ENCODE measurements at regions not wholly inside any gene's neighbourhood (a gene's known extent, or its start where the extent isn't known, plus 50 kb on each side); places are given as distances from the start of the nearest gene placed in this dataset.

- no peak overlapping the region for H3K4ac ChIP-seq (replicated peaks; ENCODE audit: insufficient read length, low read depth, low read length)
- H2AFZ ChIP-seq (ENCODE audit: low read length): no peak overlapping the region
- no peak overlapping the region for H2BK15ac ChIP-seq (ENCODE audit: low read length)
- no peak overlapping the region for H3K4me2 ChIP-seq (ENCODE audit: insufficient read depth in 1 of 2, low read depth in 2 of 2, low read length in 2 of 2)
- no peak overlapping the region for H3K27ac ChIP-seq (ENCODE audit: low read depth, low read length)
- H2BK20ac ChIP-seq (ENCODE audit: low read length): no peak overlapping the region
- no peaks in the 10 kb centered on the region for H3K4me1 ChIP-seq (replicated peaks in 1 of 4; ENCODE audit: control insufficient read depth in 3 of 4, insufficient read depth in 4 of 4, low read length in 3 of 4)
- no peaks in the 10 kb centered on the region for H4K20me1 ChIP-seq (replicated peaks in 1 of 2; ENCODE audit: control insufficient read depth in 1 of 2, insufficient read depth in 2 of 2, low read length in 2 of 2)
- H3K9me3 ChIP-seq (ENCODE audit: insufficient read depth in 2 of 2, low read depth in 1 of 2, low read length in 1 of 2): no peaks in the 10 kb centered on the region
- ChIA-PET POLR2A (ENCODE audit: partially characterized antibody) (no interaction called here), CTCF (ENCODE audit: partially characterized antibody) (interaction anchor here (0.6 to 1.2 kb wide), 5 partner anchors 18 to 453 kb away, joined by 3 to 5 read pairs (median 3); no protein-coding TSS in a partner anchor)
- no peaks in the 10 kb centered on the region for H3K36me3 ChIP-seq (ENCODE audit: control insufficient read depth in 2 of 4, insufficient read depth in 4 of 4, low read length in 3 of 4)
- no peak overlapping the region for H2BK5ac ChIP-seq (ENCODE audit: low read depth, low read length)
- no peak overlapping the region for H2BK12ac ChIP-seq (ENCODE audit: low read depth, low read length)
- no peaks in the 10 kb centered on the region for H3K79me1 ChIP-seq (ENCODE audit: low read depth, low read length)
- no peak overlapping the region for H2BK120ac ChIP-seq (replicated peaks; ENCODE audit: low read depth, low read length)
- H3K4me3 ChIP-seq (ENCODE audit: extremely low read depth in 1 of 4, insufficient read depth in 2 of 4, low read depth in 3 of 4, low read length in 4 of 4): no peak overlapping the region
- no peak overlapping the region for H4K91ac ChIP-seq (replicated peaks; ENCODE audit: insufficient read length, low read length)
- no peak overlapping the region for H3K23ac ChIP-seq (ENCODE audit: insufficient read length)
- no peaks in the 10 kb centered on the region for H3K23me2 ChIP-seq (ENCODE audit: low read depth, low read length)
- no peak overlapping the region for H4K8ac ChIP-seq (ENCODE audit: extremely low read depth, insufficient read depth, low read length)
- no peak overlapping the region for H3K18ac ChIP-seq (ENCODE audit: extremely low read depth, low read length)
- H3K27me3 ChIP-seq (replicated peaks in 1 of 4; ENCODE audit: control insufficient read depth in 3 of 4, extremely low read depth in 1 of 4, insufficient read depth in 3 of 4, low read length in 3 of 4): no peaks in the 10 kb centered on the region
- no peak for FAIRE-seq
- no peak overlapping the region for H3K14ac ChIP-seq (ENCODE audit: insufficient read length)
- H4K5ac ChIP-seq (ENCODE audit: insufficient read length, low read depth, low read length): no peak overlapping the region
- H2AK5ac ChIP-seq (ENCODE audit: low read depth, low read length): no peak overlapping the region
- TF ChIP-seq CEBPB (IDR thresholded peaks at IDR 0.05; ENCODE audit: low read depth, low read length): peak; percentile 40; the same call in 1 of the 2 replicates
- TF ChIP-seq, protein P1, sequence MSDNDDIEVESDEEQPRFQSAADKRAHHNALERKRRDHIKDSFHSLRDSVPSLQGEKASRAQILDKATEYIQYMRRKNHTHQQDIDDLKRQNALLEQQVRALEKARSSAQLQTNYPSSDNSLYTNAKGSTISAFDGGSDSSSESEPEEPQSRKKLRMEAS (IDR thresholded peaks at IDR 0.05): no peak
- no peak overlapping the region for H3K56ac ChIP-seq (replicated peaks; ENCODE audit: insufficient read length, low read depth, low read length)
- 81% methylated on average over 7 of the region's 7 CpGs; no CpG with 5 or more reads in 1 of the 2 experiments for WGBS, 2 experiments (ENCODE audit: extremely low coverage in 1 of 2, insufficient coverage in 1 of 2, insufficient read length in 1 of 2, insufficient replicate concordance in 2 of 2, low coverage in 1 of 2, low lambda C conversion rate in 2 of 2, missing lambda C conversion rate in 1 of 2)
- H3K9ac ChIP-seq (replicated peaks in 1 of 4; ENCODE audit: extremely low read depth in 1 of 4, low read depth in 3 of 4, low read length in 3 of 4): no peak overlapping the region
- no peak for DNase-seq (ENCODE audit: low read depth in 1 of 2, low spot score in 2 of 2)
- H3K79me2 ChIP-seq (ENCODE audit: control insufficient read depth in 1 of 2, insufficient read depth in 2 of 2, low read length in 2 of 2): no peaks in the 10 kb centered on the region
Measured at GRCh38 chr16:77549876-77550275, 115.0 kb upstream of the ADAMTS18 start.

Data from H1 (cell line).